Uterus (tissue), 2 donors: ENCODE measurements at regions not wholly inside any gene's neighbourhood (a gene's known extent, or its start where the extent isn't known, plus 50 kb on each side); places are given as distances from the start of the nearest gene placed in this dataset.

ENCODE experiments used
- CTCF ChIP-seq, 4 experiments: fragments of 200-600 bp in 2 of 4; fragments of 450-650 bp in 2 of 4; sonication (generic) in 2 of 4; IDR thresholded peaks; one replicate each; pipeline ENCODE4 v1.5.1; 2016 to 2019; ENCODE audit warnings: antibody characterized with exemption in 4 of 4, mild to moderate bottlenecking in 2 of 4, moderate library complexity in 1 of 4
- POLR2A ChIP-seq, 2 donors: fragments of 450-650 bp; IDR thresholded peaks; one replicate each; pipeline ENCODE4 v1.6.1; 2016; ENCODE audit warnings: antibody characterized with exemption in 2 of 2, mild to moderate bottlenecking in 1 of 2, moderate library complexity in 1 of 2

DNA sequence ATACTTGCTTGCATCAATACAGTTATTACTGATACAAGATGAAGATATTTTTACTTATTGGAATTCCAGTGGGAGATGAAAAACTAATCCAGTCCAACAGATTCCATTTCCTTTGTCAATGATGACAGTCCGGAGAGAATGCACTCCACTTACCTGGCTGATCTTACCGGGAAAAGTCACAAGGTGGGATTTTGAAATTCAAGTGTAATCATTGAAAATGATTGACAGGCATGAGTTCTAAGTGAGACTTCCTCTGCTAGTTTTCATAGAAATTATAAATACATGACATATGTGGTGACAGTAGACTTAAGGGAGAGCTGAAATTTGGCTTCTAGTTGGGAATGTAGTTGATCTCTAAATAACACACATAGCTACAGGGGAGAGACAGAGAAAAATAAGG is 859.9 kb downstream of the FAT4 start:
- TF ChIP-seq CTCF (IDR thresholded peaks at IDR 0.05) (no peak), POLR2A (IDR thresholded peaks at IDR 0.05) (no peak)
